ENCODE measurements at regions not wholly inside any gene's neighbourhood (a gene's known extent, or its start where the extent isn't known, plus 50 kb on each side); places are given as distances from the start of the nearest gene placed in this dataset.

GRCh38 chr2:7765236-7765635 is 848.0 kb downstream of the RNF144A start:
- WGBS, 4 donors, result 82 to 95% (median 82%) methylated on average over 1 of the region's 1 CpG
- TF ChIP-seq POLR2A (IDR thresholded peaks at IDR 0.05) (no peak), CTCF (IDR thresholded peaks at IDR 0.05) (no peak)
- DNase-seq, result no peak
- Histone ChIP-seq H3K36me3 (replicated peaks in 1 of 2) (no peaks in the 10 kb centered on the region), H3K27me3 (no peaks in the 10 kb centered on the region), H3K4me1 (replicated peaks in 1 of 2) (no peaks in the 10 kb centered on the region), H3K4me3 (no peak overlapping the region), H3K9me3 (replicated peaks in 1 of 3) (no peaks in the 10 kb centered on the region), H3K27ac (no peak overlapping the region)
- intact Hi-C loops (cut with DNase I), result no loop called here

- TF ChIP-seq CTCF (IDR thresholded peaks at IDR 0.05) (no peak), POLR2A (IDR thresholded peaks at IDR 0.05) (no peak)
- 82 to 88% (median 84%) methylated on average over 8 of the region's 8 CpGs for WGBS, 4 donors
- Histone ChIP-seq H3K36me3 (replicated peaks in 1 of 2) (no peaks in the 10 kb centered on the region), H3K9me3 (replicated peaks in 1 of 3) (no peaks in the 10 kb centered on the region), H3K27ac (no peak overlapping the region), H3K4me1 (replicated peaks in 1 of 2) (no peaks in the 10 kb centered on the region), H3K4me3 (no peak overlapping the region), H3K27me3 (no peaks in the 10 kb centered on the region)
- no peak for DNase-seq
- intact Hi-C loops (cut with DNase I), result no loop called here
Observed at GRCh38 chr2:7766088-7766722, 849.0 kb downstream of the RNF144A start.

GRCh38 chr2:7766978-7767565 is 849.9 kb downstream of the RNF144A start:
- Histone ChIP-seq H3K27me3 (no peaks in the 10 kb centered on the region), H3K36me3 (replicated peaks in 1 of 2) (no peaks in the 10 kb centered on the region), H3K4me1 (replicated peaks in 1 of 2) (no peaks in the 10 kb centered on the region), H3K9me3 (replicated peaks in 1 of 3) (no peaks in the 10 kb centered on the region), H3K4me3 (no peak overlapping the region), H3K27ac (no peak overlapping the region)
- TF ChIP-seq POLR2A (IDR thresholded peaks at IDR 0.05), result no peak
- no peak for TF ChIP-seq CTCF (IDR thresholded peaks at IDR 0.05)
- 92 to 98% (median 96%) methylated on average over 5 to 26 of the region's 26 CpGs for WGBS, 4 donors
- DNase-seq, result no peak
- intact Hi-C loops (cut with DNase I), result no loop called here

GRCh38 chr2:7767902-7768301 is 850.7 kb downstream of the RNF144A start:
- TF ChIP-seq POLR2A (IDR thresholded peaks at IDR 0.05) (no peak), CTCF (IDR thresholded peaks at IDR 0.05) (no peak)
- no peak overlapping the region for H3K27ac ChIP-seq
- H3K36me3 ChIP-seq (replicated peaks in 1 of 2), result no peaks in the 10 kb centered on the region
- H3K9me3 ChIP-seq (replicated peaks in 1 of 3), result no peaks in the 10 kb centered on the region
- H3K4me3 ChIP-seq, result no peak overlapping the region
- no peaks in the 10 kb centered on the region for H3K4me1 ChIP-seq (replicated peaks in 1 of 2)
- DNase-seq, result no peak
- WGBS, 4 donors, result 87 to 97% (median 93%) methylated on average over 4 of the region's 4 CpGs
- intact Hi-C loops (cut with DNase I), result no loop called here
- H3K27me3 ChIP-seq, result no peaks in the 10 kb centered on the region

Measured in adrenal gland (tissue), 9 donors.